MV-4-11 (cell line): ENCODE measurements at regions not wholly inside any gene's neighbourhood (a gene's known extent, or its start where the extent isn't known, plus 50 kb on each side); places are given as distances from the start of the nearest gene placed in this dataset.

Experiments used
- DNase-seq: peaks from one replicate; lab custom pipeline; 2025; lab: John Stamatoyannopoulos, UW

DNA sequence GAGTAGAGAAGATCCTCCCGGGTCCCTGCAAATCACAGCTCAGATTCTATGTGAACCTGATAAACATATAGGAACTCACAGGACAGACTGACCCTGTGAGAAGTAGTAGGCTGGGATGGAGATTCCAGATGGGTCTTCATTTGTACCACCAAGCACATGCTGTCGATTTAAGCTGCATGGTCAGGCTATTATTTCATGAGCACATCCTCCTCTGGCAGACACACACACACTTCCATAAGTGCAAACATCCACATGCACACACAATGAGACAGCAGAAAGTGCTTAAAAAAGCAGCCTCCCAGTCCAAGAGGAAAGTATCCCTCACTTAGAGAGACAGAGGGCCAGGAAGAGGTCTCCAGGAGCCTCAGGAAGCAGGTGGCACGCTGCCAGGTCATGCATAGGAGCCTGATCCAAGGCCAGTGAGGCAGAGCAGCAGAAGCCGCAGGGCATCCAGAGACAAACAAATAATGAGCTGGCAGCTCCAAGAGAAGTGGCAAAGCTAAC, 131.8 kb downstream of the UNC5CL start:
- DNase-seq, result no peak

DNA sequence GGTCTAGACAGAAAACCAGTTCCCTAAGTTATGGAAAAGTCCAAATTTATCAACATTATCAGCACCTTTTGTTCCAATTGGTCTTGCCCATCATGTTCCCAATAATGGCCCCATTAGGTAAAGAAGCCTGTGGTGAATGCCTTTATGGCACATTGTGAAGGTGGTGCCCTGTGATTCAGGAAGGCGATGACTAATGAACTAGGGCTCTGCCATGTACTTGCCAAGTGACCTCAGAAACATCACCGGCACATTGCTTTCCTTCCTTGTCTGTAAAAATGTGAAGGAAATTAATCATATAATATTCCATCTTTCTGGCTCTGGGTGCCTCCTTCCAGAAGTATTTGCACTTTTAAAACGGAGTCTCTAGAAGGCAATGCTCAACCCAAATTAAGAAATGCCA, 132.3 kb downstream of the UNC5CL start:
- DNase-seq, result no peak

DNA sequence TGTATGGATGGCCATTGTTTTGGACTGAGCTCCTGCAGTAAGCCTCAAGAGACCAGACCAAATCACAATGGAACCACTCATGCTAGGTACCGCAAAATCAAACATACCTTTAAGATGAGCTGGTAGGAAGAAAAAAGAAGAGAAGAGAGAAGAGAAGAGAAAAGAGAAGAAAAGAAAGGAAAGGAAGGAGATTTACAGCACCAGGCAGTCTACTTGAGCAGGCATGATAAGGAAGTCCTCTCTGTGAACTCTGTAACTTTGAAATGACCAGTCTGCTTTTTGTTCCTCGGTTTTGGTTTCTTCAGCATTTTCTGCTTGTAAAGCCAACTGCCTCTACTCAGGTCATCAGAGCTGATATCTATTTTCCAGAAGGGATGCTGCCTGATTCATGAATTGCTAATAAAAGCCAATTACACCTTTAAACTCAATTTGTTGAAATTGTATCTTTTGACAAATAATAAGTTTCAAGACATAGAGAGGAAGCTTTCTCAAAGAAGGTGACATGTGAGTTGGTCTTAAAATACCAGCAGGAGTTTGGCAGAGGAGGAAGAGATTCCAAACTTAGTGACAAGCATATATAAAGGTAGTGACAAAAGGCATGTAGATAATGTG, 134.3 kb downstream of the UNC5CL start:
- peak; percentile 5 for DNase-seq

- DNase-seq, result no peak
Measured at GRCh38 chr6:40903456-40903855, 135.6 kb downstream of the UNC5CL start.

DNA sequence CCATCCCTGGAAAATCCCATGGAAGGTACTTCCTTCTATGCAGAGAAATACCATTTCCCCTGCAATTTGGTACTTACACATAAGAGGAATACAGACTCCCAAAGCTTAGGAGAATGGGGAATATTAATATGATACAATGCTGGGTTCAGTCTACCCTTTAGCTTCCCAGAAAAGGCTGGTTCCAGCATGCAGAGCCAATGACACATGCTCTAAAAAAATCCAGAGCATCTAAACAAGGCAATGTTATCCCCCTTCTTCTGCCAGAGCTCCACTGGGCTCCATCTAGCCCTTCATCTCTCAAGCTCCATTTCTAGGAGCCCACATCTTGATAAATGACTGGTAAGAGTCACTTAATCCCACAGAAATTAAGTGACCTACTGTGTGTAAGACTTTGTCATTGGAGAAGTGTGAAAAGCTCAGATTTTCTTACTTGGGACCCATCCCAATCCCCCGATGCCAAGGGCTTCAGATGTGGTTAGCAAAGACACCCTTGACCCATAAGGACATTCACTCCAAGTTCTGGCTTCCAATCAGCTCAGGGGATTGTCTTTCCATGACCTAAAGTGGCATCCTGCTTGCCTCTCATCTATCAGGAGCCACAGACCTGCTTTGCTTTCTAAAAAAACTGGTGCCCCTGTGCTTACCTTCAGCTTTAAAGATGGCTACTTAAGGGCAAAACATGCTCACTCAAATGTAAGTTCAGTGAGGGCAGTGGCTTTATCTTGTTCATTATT, 137.5 kb downstream of the UNC5CL start:
- no peak for DNase-seq

- DNase-seq, result no peak
Measured at GRCh38 chr6:40900791-40901190, 138.2 kb downstream of the UNC5CL start.

- DNase-seq, result no peak
Measured at GRCh38 chr6:40899684-40900155, 139.3 kb downstream of the UNC5CL start.

DNA sequence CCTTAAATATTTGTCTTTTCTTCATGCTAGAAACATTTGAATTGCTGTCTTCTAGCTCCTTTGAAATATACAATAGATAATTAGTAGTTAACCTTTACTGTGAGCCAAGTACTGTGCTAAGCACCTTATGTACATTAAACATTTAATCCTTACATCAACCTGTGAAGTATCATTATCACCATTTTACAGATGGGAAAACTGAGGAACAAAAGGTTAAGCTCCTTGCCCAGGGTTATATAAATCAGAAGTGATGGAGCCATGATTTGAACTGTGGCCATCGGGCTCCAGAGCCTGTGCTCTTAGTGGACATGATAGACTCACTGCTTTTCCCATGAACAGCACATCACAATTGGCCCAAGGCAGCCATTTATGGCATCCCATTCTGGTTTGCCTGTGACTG, 140.9 kb downstream of the UNC5CL start:
- DNase-seq, result no peak

DNA sequence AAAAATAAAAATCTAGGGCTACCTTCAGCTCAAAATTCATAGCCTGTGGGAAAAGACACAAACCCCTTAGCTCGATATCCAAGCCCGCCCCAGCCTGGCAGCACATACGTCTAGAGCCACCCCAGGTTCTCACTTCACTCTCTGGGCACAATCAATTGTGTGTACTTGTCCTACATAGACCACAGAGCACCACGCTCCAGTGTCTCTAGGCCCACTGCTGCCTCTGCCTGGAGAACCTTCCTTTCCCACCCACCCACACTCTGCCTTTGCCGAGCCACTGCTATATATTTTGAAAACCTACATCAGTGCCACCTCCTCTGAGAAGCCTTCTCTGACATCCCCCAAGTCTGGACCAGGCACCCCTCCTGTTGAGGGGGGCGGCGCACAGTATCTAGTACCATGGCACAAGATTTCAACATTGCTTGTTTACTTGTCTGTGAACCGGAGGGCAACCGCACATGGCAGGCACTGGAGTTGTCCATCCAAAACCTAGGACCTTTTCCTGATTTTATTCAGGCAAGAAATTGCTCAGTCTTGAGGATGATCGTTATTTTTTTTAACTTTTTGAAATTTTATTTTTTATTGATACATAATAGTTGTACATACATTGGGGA, 141.5 kb downstream of the UNC5CL start:
- DNase-seq, result no peak

DNA sequence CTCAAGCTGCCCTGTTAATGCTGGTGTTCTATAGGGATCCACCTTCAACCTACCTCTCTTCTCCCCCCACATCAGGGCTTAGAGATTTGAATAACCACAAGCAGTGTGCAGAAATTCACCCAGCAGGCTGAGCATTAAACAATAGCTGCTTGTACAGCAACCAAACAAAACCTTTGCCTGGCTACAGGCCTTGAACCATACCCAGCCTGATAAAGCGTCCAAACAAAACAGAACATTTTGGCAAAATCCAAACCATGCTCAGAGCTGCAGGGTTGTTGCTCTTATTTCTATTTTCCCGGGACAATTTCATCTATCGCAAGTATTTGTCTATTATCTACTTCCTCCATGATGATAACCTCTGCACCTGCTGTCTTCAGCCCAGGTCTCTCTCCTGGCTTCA, 142.3 kb downstream of the UNC5CL start:
- DNase-seq, result no peak

GRCh38 chr6:40894962-40895799, 143.8 kb downstream of the UNC5CL start:
- peak; percentile 52 for DNase-seq

DNA sequence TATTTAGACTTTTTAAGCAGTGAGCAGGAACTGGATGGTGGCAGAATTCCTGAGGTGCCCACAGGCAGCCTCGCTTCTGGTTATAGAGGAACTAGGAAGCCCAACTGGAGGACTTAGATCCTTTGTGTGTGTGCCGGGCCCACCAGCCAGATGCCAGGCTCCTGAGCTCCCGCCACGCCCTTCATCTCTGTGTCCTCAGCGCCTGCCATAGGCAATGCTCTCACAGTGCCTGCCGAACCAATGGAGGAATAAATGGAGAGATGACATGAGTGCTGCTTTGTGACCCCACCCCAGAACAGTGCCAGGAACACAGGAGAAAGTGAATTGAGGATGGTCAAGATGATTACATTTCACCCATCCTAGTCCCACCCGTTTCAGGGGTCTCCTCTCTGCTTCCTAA, 146.0 kb downstream of the UNC5CL start:
- no peak for DNase-seq

DNA sequence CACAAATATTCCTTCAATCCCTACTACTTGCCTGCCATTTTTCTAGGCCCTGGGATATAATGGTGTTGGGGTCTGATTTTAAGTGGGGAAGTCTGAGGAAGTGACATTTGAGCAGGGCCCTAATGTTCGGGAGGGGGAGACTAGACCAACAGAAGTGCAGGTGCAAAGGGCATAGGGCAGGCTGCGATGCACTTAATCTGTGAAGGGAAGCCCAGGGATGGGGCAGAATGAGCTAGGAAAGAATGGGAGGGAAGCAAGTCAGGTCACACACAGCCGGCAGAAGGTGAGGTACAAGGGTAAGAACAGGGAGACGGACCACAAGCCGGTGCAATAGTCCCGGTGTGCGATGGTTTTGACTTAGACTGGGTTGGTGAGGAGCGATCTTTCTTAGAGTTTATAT, 146.8 kb downstream of the UNC5CL start:
- no peak for DNase-seq

DNA sequence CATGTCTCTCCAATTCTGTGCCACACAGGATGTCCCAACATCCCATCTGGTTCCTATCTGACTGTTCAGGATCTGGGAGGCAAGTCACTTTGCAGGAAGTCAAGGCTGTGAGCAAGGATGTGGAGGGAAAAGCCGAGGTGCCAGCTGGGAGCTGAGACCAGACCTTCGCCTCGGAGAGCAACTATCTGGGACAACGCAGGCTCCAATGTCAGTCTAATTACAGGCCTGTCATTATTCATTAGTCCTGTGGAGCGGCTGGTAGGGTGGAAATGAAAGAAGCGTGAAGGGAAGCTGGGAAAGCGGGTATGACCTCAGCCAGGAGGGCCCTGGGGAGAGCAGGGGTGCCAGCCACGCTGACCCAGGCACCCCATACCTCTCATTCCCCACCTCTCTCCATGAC, 147.3 kb downstream of the UNC5CL start:
- DNase-seq, result no peak

DNA sequence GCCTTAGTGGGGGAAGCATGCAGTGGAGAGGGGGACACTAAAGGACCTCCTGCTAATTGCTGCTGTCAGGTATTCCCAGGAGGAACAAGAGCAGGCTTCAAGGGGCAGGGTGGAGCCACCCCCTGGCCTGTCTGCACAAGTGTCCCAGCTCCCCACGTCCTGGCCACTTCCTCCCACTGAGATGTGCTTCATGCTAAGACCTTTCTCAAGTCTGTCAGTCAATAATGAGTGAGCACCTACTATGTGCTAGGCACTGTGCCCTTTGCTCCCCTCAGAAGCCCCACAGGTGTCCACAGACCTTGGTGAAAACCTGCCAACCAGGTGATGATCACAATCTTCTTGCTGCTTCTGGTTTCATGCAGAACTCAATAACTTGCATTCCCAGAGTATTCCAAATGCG, 147.9 kb downstream of the UNC5CL start:
- DNase-seq, result no peak

GRCh38 chr6:40889137-40889832, 149.7 kb downstream of the UNC5CL start:
- DNase-seq, result no peak

GRCh38 chr6:40888456-40888990, 150.5 kb downstream of the UNC5CL start:
- no peak for DNase-seq

DNA sequence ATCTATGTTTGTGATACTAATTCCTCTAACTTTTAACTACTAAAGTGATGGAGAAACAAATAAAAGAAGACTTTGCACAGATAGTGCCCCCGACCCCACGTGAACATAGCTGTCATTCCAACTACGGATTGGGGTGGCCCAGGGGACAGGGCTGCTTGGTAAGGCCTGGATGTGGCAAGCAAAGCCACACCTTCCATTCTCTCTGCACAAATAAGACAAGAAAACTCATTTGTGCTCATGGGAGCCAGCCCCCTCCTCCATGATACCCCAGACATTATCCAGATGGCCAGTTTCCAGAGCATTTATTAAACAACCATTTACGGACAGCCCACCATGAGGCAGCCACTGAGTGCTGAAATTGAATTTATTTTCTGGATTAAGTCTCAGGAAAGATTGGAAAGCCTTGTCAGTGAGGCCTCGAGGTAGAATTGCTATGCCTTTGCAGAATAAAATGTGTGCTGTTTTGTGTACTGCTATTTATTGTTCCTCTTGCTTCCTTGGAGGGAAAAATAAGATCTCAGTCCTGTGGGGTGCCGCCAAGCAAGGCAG, 151.2 kb downstream of the UNC5CL start:
- DNase-seq, result no peak

DNA sequence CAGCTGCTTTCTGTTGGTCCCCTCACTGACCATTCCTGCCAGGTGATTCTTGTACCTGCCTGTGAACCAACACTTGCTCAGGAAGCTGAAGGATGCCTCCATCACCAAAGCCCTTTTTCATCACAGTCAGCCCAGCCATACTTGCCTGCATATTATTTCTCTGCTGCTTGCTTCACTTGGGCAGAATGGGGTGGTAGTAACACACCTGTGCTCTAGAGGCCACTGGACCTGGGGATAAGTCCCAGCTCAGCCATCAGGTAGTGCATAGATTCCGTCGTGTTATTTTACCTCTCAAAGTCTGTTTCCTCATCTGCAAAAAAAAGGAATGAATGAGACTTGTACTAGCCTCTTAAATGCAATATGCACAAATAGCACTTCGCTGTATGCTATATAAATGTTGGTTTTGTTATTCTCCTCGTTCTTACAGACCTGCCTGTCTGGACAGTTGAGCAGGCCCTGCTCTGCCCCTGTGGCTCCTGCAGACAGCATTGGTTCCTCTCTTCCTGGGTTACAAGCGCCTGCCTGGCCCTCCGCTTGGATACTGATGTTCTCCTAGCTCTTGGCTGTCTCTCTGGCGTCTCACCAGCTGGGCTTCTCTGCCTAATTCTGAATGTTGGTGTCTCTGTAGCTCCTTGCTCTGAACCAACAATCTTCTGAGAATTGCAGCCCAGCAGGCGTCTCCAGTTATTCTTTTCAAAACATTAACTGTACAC, 151.8 kb downstream of the UNC5CL start:
- no peak for DNase-seq

- DNase-seq, result no peak
Measured at GRCh38 chr6:40885139-40885774, 153.8 kb downstream of the UNC5CL start.
